HUES64 (cell line): ENCODE measurements at regions not wholly inside any gene's neighbourhood (a gene's known extent, or its start where the extent isn't known, plus 50 kb on each side); places are given as distances from the start of the nearest gene placed in this dataset.

Experiments
- H3K27ac ChIP-seq: 2 replicates; pipeline ENCODE4 v1.7.0; 2013; ENCODE audit warnings: low read depth, low read length, inconsistent platforms
- H3K27me3 ChIP-seq: 2 replicates; pipeline ENCODE4 v1.6.1; 2013; ENCODE audit warnings: mild to moderate bottlenecking, low read length; ENCODE audit not compliant: insufficient read depth
- H3K36me3 ChIP-seq: 2 replicates; pipeline ENCODE4 v1.6.1; 2013; ENCODE audit warnings: mild to moderate bottlenecking, low read length; ENCODE audit not compliant: insufficient read depth
- H3K4me1 ChIP-seq: 2 replicates; pipeline ENCODE4 v1.6.1; 2013; ENCODE audit warnings: mild to moderate bottlenecking, low read length, moderate library complexity; ENCODE audit not compliant: insufficient read depth
- H3K4me3 ChIP-seq: 2 replicates; pipeline ENCODE4 v1.5.1; 2013; ENCODE audit warnings: mild to moderate bottlenecking, low read length, moderate library complexity
- H3K9ac ChIP-seq: 2 replicates; pipeline ENCODE4 v1.6.1; 2013; ENCODE audit warnings: mild to moderate bottlenecking, low read depth, low read length
- H3K9me3 ChIP-seq: 2 replicates; pipeline ENCODE4 v1.6.1; 2013; ENCODE audit warnings: low read depth, low read length; ENCODE audit not compliant: insufficient read depth
- WGBS: fragments of 150-250, 120-280 bp; methylation state at CpG from one replicate; pipeline ENCODE4 v1.1.7; 2013; ENCODE audit warnings: missing lambda C conversion rate; 5-methylcytosine and 5-hydroxymethylcytosine counted together

- H3K4me1 ChIP-seq = no peaks in the 10 kb centered on the region
- no peak overlapping the region for H3K9ac ChIP-seq
- H3K27ac ChIP-seq = no peak overlapping the region
- no peaks in the 10 kb centered on the region for H3K36me3 ChIP-seq
- 88% methylated on average over 2 of the region's 2 CpGs for WGBS
- no peak overlapping the region for H3K4me3 ChIP-seq
- no peaks in the 10 kb centered on the region for H3K9me3 ChIP-seq
- no peaks in the 10 kb centered on the region for H3K27me3 ChIP-seq
Measured at GRCh38 chr3:163832547-163832946, 1245.7 kb downstream of the SI start.

- Histone ChIP-seq H3K27me3 (no peaks in the 10 kb centered on the region), H3K27ac (no peak overlapping the region), H3K9ac (no peak overlapping the region), H3K36me3 (no peaks in the 10 kb centered on the region), H3K9me3 (no peaks in the 10 kb centered on the region), H3K4me3 (no peak overlapping the region), H3K4me1 (no peaks in the 10 kb centered on the region)
- 96% methylated on average over 1 of the region's 1 CpG for WGBS
Measured at GRCh38 chr3:163821841-163822240, 1256.5 kb downstream of the SI start.

GRCh38 chr3:163817015-163817414, 1261.3 kb downstream of the SI start:
- Histone ChIP-seq H3K9ac (no peak overlapping the region), H3K4me1 (no peaks in the 10 kb centered on the region), H3K27me3 (no peaks in the 10 kb centered on the region), H3K27ac (no peak overlapping the region), H3K36me3 (no peaks in the 10 kb centered on the region), H3K4me3 (no peak overlapping the region), H3K9me3 (peaks cover 5% of the 10 kb centered on the region; the same call in 1 of the 2 replicates)
- 97% methylated on average over 6 of the region's 6 CpGs for WGBS

GRCh38 chr3:163813935-163814334, 1264.4 kb downstream of the SI start:
- H3K9me3 ChIP-seq = peaks cover 5% of the 10 kb centered on the region; the same call in 1 of the 2 replicates
- H3K27ac ChIP-seq = no peak overlapping the region
- H3K27me3 ChIP-seq = no peaks in the 10 kb centered on the region
- H3K36me3 ChIP-seq = no peaks in the 10 kb centered on the region
- no peak overlapping the region for H3K9ac ChIP-seq
- no peak overlapping the region for H3K4me3 ChIP-seq
- H3K4me1 ChIP-seq = no peaks in the 10 kb centered on the region

- no peaks in the 10 kb centered on the region for H3K27me3 ChIP-seq
- WGBS = 90% methylated on average over 2 of the region's 3 CpGs
- no peaks in the 10 kb centered on the region for H3K36me3 ChIP-seq
- no peak overlapping the region for H3K27ac ChIP-seq
- peaks cover 5% of the 10 kb centered on the region; the same call in 1 of the 2 replicates for H3K9me3 ChIP-seq
- no peak overlapping the region for H3K4me3 ChIP-seq
- H3K4me1 ChIP-seq = no peaks in the 10 kb centered on the region
- H3K9ac ChIP-seq = no peak overlapping the region
Measured at GRCh38 chr3:163812006-163812405, 1266.3 kb downstream of the SI start.

GRCh38 chr3:163809540-163809993, 1268.7 kb downstream of the SI start:
- no peaks in the 10 kb centered on the region for H3K9me3 ChIP-seq
- H3K9ac ChIP-seq = no peak overlapping the region
- 82% methylated on average over 4 of the region's 4 CpGs for WGBS
- H3K4me1 ChIP-seq = no peaks in the 10 kb centered on the region
- H3K4me3 ChIP-seq = no peak overlapping the region
- no peak overlapping the region for H3K27ac ChIP-seq
- no peaks in the 10 kb centered on the region for H3K27me3 ChIP-seq
- H3K36me3 ChIP-seq = no peaks in the 10 kb centered on the region

- Histone ChIP-seq H3K9ac (no peak overlapping the region), H3K36me3 (no peaks in the 10 kb centered on the region), H3K9me3 (no peaks in the 10 kb centered on the region), H3K4me3 (no peak overlapping the region), H3K27ac (no peak overlapping the region), H3K27me3 (no peaks in the 10 kb centered on the region), H3K4me1 (no peaks in the 10 kb centered on the region)
- 87% methylated on average over 2 of the region's 2 CpGs for WGBS
Measured at GRCh38 chr3:163786416-163786815, 1291.9 kb downstream of the SI start.

GRCh38 chr3:163785693-163786092, 1292.6 kb downstream of the SI start:
- Histone ChIP-seq H3K4me3 (no peak overlapping the region), H3K27ac (no peak overlapping the region), H3K9ac (no peak overlapping the region), H3K4me1 (no peaks in the 10 kb centered on the region), H3K36me3 (no peaks in the 10 kb centered on the region), H3K9me3 (no peaks in the 10 kb centered on the region), H3K27me3 (no peaks in the 10 kb centered on the region)

GRCh38 chr3:163779396-163780344, 1298.6 kb downstream of the SI start:
- WGBS = 86% methylated on average over 13 of the region's 13 CpGs
- no peaks in the 10 kb centered on the region for H3K27me3 ChIP-seq
- H3K4me3 ChIP-seq = no peak overlapping the region
- no peaks in the 10 kb centered on the region for H3K36me3 ChIP-seq
- H3K9ac ChIP-seq = no peak overlapping the region
- peaks cover 3% of the 10 kb centered on the region; the same call in 1 of the 2 replicates for H3K4me1 ChIP-seq
- no peaks in the 10 kb centered on the region for H3K9me3 ChIP-seq
- H3K27ac ChIP-seq = no peak overlapping the region

- H3K4me3 ChIP-seq = no peak overlapping the region
- H3K9me3 ChIP-seq = no peaks in the 10 kb centered on the region
- H3K27ac ChIP-seq = no peak overlapping the region
- H3K9ac ChIP-seq = no peak overlapping the region
- no peaks in the 10 kb centered on the region for H3K36me3 ChIP-seq
- peaks cover 3% of the 10 kb centered on the region; the same call in 1 of the 2 replicates for H3K4me1 ChIP-seq
- no peaks in the 10 kb centered on the region for H3K27me3 ChIP-seq
Measured at GRCh38 chr3:163776743-163777142, 1301.6 kb downstream of the SI start.

- 0 out of 2 replicates have a peak, but pooled peaks cover 3% of the 10 kb centered on the region for H3K4me1 ChIP-seq
- no peak overlapping the region for H3K27ac ChIP-seq
- H3K36me3 ChIP-seq = no peaks in the 10 kb centered on the region
- H3K27me3 ChIP-seq = no peaks in the 10 kb centered on the region
- no peaks in the 10 kb centered on the region for H3K9me3 ChIP-seq
- H3K4me3 ChIP-seq = no peak overlapping the region
- H3K9ac ChIP-seq = no peak overlapping the region
Measured at GRCh38 chr3:163773136-163773535, 1305.2 kb downstream of the SI start.
